Jurkat, Clone E6-1 (cell line): ENCODE measurements at regions not wholly inside any gene's neighbourhood (a gene's known extent, or its start where the extent isn't known, plus 50 kb on each side); places are given as distances from the start of the nearest gene placed in this dataset.

ENCODE experiments used
- DNase-seq: peaks from one replicate; pipeline ENCODE4 v3.0.0-alpha.2; 2011; ENCODE audit warnings: low read depth, low spot score
- H3K4me3 ChIP-seq: 2 replicates; pipeline ENCODE4 v1.5.1; 2011; ENCODE audit warnings: mild to moderate bottlenecking, low read length, control low read depth, moderate library complexity

DNA sequence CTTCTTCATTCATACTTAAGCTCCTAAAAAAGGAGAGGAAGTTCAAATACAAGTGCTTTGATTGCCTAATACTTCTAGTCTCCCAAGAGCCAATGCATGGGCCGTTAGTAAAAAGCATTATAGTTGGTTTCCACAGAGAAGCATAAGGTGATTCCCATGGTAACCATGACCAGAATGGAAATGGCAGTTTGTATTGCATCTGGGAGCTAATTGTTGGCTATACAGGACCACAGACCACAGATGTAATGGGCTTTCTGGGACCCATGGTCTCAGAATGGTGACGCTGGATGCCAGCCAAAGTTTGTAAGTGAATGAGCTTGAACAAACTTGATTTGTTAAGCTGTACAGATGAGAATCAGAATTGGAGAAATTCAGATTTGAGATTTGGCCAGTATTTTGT lies 333.9 kb upstream of the C11orf87 start:
- no peak overlapping the region for H3K4me3 ChIP-seq
- no peak for DNase-seq

DNA sequence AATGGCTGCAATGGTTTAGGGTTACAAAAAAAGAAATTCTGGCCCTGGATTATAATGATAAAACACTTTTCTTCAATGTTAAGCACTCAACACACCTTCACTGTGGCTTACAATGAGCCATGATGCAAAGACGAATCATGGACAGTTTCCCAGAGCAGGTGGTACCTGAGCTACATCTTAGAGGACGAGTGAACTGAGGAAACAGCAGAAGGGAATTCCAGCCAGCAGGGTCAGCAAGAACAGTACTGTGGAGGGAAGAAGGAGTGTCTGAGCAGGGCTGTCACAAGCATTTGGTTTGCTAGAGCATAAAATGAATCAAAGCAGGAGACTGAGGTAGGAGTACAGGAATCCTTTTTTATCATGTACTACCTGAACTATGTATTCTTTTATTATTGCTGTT lies 332.8 kb upstream of the C11orf87 start:
- DNase-seq = no peak
- H3K4me3 ChIP-seq = no peak overlapping the region

DNA sequence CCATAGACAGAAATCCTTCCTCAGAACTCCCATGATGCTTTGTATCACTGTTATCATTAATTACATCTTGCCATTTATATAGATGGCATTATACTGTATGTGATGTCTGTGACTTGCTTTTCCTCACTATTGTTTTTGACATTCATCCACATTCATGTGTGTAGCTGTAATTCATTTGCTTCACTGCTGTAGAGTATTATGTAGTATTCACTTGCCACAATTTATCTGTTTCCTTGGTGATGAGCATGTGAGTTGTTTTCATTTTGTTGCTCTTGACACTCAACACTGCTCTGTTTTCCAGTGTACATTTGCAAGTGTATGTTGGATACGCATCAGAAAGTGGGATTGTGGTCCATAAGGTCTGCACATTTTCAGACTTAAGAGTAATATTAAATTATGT lies 328.6 kb upstream of the C11orf87 start:
- no peak for DNase-seq
- no peak overlapping the region for H3K4me3 ChIP-seq

DNA sequence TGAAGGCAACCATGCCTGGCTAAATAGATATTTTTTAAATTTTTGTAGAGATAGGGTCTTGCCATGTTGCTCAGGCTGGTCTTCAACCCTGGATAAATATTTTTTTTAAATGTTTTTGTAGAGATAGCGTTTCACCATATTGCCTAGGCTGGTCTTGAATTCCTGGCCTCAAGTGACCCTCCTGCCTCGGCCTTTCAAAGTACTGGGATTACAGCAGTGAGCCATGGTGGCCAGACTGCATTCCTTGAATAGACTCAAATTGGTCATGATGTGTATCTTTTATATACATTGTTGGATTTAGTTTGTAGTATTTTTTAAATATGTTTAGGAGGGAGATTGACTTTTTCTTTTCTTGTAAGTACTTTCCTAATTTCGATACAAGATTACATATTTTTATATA lies 325.7 kb upstream of the C11orf87 start:
- no peak for DNase-seq
- no peak overlapping the region for H3K4me3 ChIP-seq

DNA sequence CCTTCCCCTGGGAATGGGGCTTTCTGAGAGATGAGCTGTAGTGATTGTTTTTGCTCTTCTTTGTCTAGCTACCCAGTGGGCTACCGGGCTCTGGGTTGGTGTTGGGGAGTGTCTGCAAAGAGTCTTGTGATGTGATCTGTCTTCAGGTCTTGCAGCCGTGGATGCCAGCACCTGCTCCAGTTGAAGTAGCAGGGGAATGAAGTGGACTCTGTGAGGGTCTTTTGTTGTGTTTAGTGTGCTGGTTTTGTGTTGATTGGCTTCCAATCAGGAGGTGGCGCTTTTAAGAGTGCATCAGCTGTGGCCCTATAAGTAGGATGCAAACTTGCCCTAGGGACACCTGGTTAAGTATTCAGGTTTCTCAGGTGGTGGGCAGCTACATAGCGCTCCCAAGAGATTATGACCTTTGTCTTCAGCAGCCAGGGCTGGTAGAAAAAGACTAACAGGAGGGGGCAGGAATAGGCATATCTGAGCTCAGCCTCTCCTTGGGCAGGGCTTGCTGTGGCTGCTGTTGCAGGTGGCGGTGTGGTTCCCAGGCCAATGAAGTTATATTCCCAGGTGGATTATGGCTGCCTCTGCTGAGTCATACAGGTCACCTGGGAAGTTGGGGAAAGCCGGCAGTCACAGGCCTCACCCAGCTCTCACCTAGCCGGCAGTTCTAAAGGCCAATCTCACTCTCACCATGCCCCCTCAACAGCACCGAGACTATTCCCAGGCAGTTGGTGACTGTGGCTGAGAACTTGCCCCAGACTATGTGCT lies 315.7 kb upstream of the C11orf87 start:
- DNase-seq = no peak
- no peak overlapping the region for H3K4me3 ChIP-seq

DNA sequence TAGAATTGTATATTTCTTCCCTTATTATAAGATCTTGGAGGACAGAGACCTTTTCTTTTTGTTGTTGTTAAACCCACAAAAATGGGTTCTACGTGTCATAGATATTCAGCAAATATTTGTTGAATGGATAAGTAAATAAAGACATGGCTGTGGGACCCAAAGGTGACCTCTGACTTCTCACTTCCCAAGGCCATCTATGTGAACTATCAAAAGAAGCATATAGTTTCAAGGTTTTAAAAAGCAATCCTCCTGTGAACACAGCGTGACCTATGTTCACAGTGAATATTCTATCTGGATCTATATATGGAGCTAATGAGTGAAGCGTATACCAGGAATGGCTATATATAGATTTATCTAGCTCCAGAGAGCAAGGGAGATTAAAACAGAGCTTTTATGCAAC lies 312.8 kb upstream of the C11orf87 start:
- H3K4me3 ChIP-seq = no peak overlapping the region
- no peak for DNase-seq

DNA sequence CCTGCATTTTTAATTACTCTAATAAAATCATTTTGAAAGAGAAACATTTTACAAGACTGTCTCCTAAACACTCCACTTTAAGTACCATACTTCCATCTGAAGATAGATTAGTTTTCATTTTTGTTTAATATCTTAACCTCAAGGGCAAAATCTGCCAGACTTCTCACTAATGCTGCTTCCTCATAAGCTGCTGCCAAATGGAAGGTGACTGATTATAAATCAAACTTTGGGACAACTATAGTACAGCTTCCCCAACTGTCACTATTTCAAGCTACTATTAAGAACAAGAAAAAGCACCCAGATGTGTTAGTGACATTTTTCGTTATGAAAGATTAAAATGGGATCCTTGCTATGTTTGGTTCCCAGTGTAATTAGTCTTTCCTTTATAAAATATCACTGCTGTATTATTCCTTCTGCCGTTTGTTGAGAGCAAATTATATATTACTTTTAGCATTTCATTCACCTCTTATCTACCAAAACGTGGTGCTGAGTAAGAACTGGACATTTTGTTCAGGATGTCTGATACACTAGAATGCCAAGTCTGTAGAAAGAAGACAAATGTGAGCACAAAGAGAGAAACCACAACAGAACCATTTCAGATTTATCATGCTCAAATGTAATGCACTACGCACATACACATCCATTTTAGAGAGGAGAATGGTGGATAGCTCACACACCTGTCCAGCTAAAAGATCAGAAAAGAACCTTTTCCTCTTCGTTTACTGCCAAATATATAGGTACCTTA lies 312.2 kb upstream of the C11orf87 start:
- H3K4me3 ChIP-seq = no peak overlapping the region
- no peak for DNase-seq

DNA sequence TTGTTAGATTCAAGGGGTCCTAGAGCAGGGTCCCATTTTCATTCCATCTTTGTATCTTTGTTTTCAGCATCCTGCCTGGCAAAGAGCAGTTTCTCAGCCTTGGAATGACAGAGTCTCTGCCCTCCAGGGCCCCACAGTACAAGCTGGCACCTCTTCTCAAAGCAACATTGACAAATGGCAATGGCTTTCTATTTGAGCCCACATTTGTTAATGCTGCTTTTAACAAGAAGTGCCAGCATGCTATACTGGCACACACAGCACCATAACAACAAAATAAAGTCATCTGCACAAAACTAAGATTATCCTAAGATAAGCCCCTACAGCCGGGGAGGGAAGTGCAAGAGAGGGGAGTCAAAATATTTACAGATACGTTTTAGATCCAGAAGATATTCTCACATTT lies 309.7 kb upstream of the C11orf87 start:
- H3K4me3 ChIP-seq = no peak overlapping the region

DNA sequence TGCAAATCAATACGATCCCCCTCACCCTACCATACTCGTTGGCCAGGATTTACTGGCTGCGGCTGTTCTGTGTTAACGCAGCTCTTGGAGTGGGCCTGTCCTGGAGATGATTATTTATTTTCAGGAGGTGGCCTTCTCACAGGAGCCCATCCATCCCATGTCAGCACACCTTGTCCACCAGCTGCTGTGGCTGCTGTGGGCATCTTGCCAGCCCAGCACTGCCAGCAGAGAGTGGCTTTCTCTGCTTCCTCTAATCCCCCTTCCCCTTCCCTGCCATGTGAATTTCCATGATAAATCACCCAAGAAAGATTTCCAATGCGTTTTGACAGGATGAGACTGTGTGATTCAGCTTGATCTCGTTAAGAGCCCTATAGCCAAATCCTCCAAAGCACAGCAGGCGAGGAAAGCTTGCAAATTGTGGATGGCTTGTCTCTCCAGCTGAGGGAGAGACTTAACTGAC lies 309.1 kb upstream of the C11orf87 start:
- no peak for DNase-seq
- no peak overlapping the region for H3K4me3 ChIP-seq

More for the DNA sequence above, 309.7 kb upstream of the C11orf87 start:
- DNase-seq = no peak

DNA sequence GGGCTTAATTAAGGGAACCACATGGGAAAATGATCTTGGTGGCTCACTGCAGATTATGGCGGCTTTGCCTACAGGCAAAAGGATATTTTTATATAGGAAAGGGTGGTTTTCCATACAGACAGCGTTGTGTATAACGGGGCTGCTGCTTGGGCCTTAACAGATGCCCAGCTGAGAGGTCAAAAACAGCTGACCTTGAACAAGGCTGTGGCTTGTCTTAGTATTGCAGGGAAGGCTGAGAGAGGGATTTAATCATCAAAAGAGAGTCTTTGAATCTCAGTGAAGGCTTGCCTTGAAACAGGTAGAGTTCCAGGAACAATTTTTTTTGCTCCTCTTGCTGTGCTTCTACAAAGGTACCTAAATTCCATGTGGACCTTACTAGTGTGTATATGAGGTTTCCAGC lies 301.6 kb upstream of the C11orf87 start:
- no peak for DNase-seq
- H3K4me3 ChIP-seq = no peak overlapping the region

DNA sequence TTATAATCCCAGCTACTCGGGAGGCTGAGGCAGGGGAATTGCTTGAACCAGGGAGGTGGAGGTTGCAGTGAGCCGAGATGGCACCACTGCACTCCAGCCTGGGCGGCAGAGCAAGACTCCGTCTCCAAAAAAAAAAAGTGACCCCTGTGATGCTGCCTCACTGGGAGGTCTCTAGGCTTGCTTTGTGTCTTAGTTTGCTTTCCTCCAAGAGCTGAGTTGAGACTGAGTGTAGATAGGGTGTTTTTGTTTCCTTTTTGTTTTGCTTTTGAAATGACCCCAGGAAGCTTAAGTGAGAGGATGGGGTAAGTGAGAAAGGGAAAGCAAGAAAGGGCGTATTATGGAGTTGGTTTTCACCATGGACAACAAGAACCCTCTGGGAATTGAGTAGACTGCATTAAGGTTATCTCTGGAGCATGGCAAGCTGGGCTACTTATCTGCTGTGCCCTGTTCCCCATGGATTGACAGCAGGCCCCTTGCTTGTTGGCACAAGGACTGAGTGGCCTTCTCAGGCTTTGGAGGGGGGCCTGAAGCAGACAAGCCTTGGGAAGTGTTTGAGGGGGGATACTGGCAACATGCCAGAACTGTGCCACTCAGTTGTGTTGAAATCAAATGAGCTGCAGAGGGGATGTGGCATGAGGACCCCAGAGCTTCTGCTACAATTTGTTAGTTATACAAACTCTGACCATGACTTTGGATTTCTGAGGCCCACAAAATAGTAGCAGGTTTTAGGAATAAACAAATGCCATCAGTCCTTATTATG lies 300.6 kb upstream of the C11orf87 start:
- no peak for DNase-seq
- H3K4me3 ChIP-seq = no peak overlapping the region

DNA sequence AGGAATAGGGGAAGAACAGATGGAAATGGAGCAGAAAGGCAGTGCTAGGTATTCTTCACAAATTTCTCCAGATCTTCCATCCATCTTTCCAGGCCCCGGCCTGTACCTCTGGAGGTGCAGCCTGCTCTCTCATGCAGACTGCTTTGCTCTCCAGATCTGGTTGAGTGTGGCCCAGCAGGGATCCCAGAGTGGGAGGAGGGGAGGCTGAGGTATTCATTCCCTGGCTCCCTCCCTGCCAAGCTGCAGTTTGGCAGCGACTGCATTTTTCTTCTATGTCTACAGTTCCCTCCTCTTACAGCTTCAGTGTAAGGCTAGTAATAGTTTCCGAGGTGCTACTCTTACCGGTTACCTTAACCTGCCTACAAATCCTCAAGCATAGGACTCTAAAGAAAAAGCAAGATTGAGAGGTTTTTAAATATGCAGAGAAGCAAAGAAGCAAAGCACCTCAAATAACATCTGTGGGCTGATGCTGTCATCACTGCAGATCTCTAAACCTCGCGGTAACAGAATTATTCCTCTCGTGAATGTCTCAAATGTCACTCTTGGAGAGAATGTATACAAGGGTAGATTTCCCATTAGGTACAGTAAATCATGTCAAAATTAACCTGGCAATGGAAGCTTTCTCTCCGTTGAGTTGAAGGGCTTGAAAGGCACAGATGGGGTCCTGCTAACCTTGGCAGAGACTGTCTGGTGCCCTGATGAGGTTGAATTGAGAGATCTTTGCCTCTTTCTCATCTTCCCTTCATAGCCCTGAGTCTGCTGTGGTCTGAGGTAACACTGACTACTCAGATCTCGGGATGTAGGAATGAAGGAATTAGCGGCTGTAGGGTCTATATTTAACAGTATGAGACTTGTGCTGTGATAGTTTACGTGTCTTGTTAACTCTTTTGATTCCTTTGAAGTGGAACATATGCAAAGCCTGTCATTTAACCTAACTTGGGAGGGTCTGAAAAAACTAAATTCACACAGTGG lies 297.9 kb upstream of the C11orf87 start:
- DNase-seq = no peak
- no peak overlapping the region for H3K4me3 ChIP-seq

DNA sequence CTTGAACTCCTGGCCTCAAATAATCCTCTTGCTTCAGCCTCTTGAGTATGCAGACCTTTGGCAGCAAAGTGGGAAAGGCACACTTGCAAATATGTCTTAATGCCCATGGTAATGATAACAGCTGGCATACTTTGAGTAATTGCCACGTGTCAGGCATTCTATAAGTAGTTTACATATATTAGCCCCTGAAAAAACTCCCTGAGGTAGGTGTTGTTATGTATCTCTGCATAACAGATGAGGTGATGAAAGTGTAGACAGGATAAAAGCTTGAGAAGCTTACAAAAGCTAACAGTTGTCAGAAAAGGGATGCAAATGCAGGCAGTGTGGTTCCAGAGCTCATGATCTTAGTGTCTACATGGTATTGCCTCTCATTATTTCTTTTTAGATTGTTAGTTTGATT lies 291.1 kb upstream of the C11orf87 start:
- H3K4me3 ChIP-seq = no peak overlapping the region
- DNase-seq = no peak

DNA sequence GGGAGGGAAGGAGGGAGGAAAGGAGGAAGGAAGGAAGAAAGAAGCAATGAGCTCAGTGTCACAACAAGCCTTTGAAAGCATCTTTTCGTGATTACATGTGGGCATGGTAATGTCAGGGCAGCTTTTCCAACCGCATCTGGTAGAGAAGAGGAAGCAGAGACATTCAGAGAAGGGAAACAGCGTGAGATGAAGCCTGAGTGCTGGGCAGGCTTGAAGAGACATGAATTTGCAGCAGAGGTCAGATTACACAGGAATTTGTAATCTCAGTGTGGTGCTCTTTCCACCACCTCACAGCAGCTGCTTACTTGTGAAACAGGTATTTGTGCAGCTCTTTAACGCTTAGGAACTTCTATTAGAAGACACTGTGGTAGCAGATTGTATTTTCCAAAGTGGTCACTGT lies 289.5 kb upstream of the C11orf87 start:
- DNase-seq = no peak
- H3K4me3 ChIP-seq = no peak overlapping the region

DNA sequence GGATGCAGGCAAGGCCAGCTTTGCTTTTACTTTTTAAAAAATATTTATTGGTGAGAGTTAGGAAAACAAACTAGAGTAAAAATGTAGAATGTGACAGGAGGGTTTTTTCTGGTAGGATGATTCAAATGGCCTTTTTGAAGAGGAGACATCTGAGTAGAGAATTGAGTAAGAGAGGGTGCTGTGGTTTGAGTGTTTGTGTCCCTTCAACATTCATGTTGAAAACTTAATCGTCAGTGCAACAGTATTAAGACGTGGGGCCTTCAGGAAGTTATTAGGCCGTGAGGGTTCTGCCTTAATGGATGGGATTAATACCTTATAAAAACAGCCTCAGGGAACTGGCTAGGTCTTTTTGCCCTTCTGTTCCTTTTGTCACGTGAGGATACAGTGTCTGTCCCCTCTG lies 288.8 kb upstream of the C11orf87 start:
- no peak overlapping the region for H3K4me3 ChIP-seq
- DNase-seq = no peak

DNA sequence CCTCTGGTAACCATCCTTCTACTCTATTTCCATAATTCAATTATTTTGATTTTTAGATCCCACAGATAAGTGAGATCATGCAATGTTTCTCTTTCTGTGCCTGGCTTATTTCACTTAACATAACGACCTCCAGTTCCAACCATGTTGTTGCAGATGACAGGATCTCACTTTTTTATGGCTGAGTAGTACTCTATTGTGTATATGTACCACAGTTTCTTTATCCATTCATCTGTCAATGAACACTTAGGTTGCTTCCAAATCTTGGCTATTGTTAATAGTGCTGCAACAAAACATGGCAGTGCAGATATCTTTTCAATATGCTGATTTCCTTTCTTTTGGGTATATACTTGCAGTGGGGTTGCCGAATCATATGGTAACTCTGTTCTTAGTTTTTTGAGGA lies 286.4 kb upstream of the C11orf87 start:
- no peak overlapping the region for H3K4me3 ChIP-seq
- DNase-seq = no peak

DNA sequence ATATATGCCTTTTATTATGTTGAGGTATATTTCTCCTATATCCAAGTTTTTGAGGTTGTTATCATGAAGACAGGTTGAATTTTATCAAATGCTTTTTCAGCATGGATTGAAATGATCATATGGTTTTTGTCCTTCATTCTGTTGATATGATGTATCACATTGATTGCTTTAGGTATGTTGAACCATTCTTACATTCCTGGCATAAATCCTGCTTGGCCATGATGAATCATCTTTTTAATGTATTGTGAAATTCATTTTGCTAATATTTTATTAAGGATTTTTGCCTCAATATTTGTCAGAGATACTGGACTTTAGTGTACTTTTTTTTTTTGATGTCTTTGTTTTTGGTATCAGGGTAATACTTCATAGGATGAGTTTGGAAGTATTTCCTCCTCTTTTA lies 283.8 kb upstream of the C11orf87 start:
- DNase-seq = no peak

DNA sequence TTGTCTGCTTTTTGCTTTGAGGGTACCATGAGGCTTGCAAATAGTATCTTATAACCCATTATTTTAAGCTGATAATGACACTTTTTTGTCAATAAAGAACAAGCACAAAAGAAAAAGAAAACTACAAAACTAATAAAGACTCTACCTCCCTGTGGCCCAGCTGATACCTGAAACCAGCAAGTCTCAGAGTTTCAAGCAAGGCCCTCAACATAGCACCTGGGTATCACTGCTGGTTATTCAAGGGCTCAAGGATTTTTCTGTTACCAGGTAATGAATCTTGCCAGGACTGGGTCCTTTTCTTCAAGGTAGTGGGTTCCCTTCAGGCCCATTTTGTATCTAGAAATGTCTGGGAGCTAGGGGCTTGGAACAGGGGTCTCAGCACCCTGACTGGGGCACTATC lies 281.6 kb upstream of the C11orf87 start:
- H3K4me3 ChIP-seq = no peak overlapping the region
- no peak for DNase-seq

More for the DNA sequence above, 283.8 kb upstream of the C11orf87 start:
- H3K4me3 ChIP-seq = no peak overlapping the region
